IPS DF 6.9 (cell line): ENCODE measurements at regions not wholly inside any gene's neighbourhood (a gene's known extent, or its start where the extent isn't known, plus 50 kb on each side); places are given as distances from the start of the nearest gene placed in this dataset.
"Not testable (repeated sequence)": the region's sequence is repeated elsewhere in the genome, so short reads cannot be mapped to it uniquely, and the experiment has no call there.

Experiments used
- DNase-seq: peaks from one replicate; pipeline ENCODE4 v3.0.0-alpha.2; 2013; ENCODE audit warnings: low read depth, low spot score
- H3K27ac ChIP-seq: one replicate; pipeline ENCODE4 v1.5.1; 2013; ENCODE audit warnings: low read length, control low read depth
- H3K27me3 ChIP-seq: 2 replicates; pipeline ENCODE4 v1.6.1; 2013; ENCODE audit warnings: mild to moderate bottlenecking, low read length; ENCODE audit not compliant: control insufficient read depth, insufficient read depth
- H3K36me3 ChIP-seq: 2 replicates; pipeline ENCODE4 v1.6.1; 2013; ENCODE audit warnings: low read length; ENCODE audit not compliant: control insufficient read depth, insufficient read depth
- H3K4me1 ChIP-seq: 2 replicates; pipeline ENCODE4 v1.6.1; 2013; ENCODE audit warnings: low read length; ENCODE audit not compliant: control insufficient read depth, insufficient read depth
- H3K4me3 ChIP-seq: 2 replicates; pipeline ENCODE4 v1.5.1; 2013; ENCODE audit warnings: mild to moderate bottlenecking, low read length
- H3K9me3 ChIP-seq: 2 replicates; pipeline ENCODE4 v1.6.1; 2013; ENCODE audit warnings: low read length, inconsistent platforms; ENCODE audit not compliant: control insufficient read depth, insufficient read depth
- WGBS: extraction: QIAGEN DNeasy Blood & Tissue Kit; methylation state at CpG from one replicate; pipeline ENCODE4 v1.1.7; 2013; ENCODE audit warnings: mixed read lengths, missing lambda C conversion rate; ENCODE audit not compliant: insufficient read length, insufficient coverage; 5-methylcytosine and 5-hydroxymethylcytosine counted together

- no CpG with 5 or more reads among the region's 7 CpGs for WGBS
- no peak overlapping the region for H3K4me3 ChIP-seq
- no peaks in the 10 kb centered on the region for H3K4me1 ChIP-seq
- no peaks in the 10 kb centered on the region for H3K27me3 ChIP-seq
- no peak for DNase-seq
- peaks cover 26% of the 10 kb centered on the region for H3K9me3 ChIP-seq
- no peak overlapping the region for H3K27ac ChIP-seq
- H3K36me3 ChIP-seq, result no peaks in the 10 kb centered on the region; the same call in 1 of the 2 replicates
Observed at GRCh38 chr22:49454726-49455125, 372.9 kb downstream of the BRD1 start.

- WGBS, result no CpG with 5 or more reads among the region's 15 CpGs
- H3K4me3 ChIP-seq, result no peak overlapping the region
Observed at GRCh38 chr22:49453771-49454170, 373.9 kb downstream of the BRD1 start.

GRCh38 chr22:49453019-49453418 is 374.7 kb downstream of the BRD1 start:
- peaks cover 21% of the 10 kb centered on the region for H3K9me3 ChIP-seq
- not testable (repeated sequence) for H3K27me3 ChIP-seq, H3K4me1 ChIP-seq, H3K4me3 ChIP-seq, DNase-seq, H3K27ac ChIP-seq, H3K36me3 ChIP-seq
- 100% methylated on average over 1 of the region's 1 CpG for WGBS

More at GRCh38 chr22:49453771-49454170, 373.9 kb downstream of the BRD1 start:
- H3K36me3 ChIP-seq, result no peaks in the 10 kb centered on the region; the same call in 1 of the 2 replicates
- DNase-seq, result no peak
- no peak overlapping the region for H3K27ac ChIP-seq
- H3K4me1 ChIP-seq, result no peaks in the 10 kb centered on the region
- peaks cover 22% of the 10 kb centered on the region for H3K9me3 ChIP-seq
- H3K27me3 ChIP-seq, result no peaks in the 10 kb centered on the region

- H3K9me3 ChIP-seq, result peaks cover 24% of the 10 kb centered on the region
- H3K4me1 ChIP-seq, result no peaks in the 10 kb centered on the region
- WGBS, result 100% methylated on average over 1 of the region's 2 CpGs
- no peak overlapping the region for H3K27ac ChIP-seq
- H3K36me3 ChIP-seq, result no peaks in the 10 kb centered on the region; the same call in 1 of the 2 replicates
- no peak for DNase-seq
- no peak overlapping the region for H3K4me3 ChIP-seq
- no peaks in the 10 kb centered on the region for H3K27me3 ChIP-seq
Observed at GRCh38 chr22:49452362-49452946, 375.2 kb downstream of the BRD1 start.

GRCh38 chr22:49451070-49451840 is 376.4 kb downstream of the BRD1 start:
- no peak overlapping the region for H3K4me3 ChIP-seq
- no peak for DNase-seq
- WGBS, result no CpG with 5 or more reads among the region's 17 CpGs
- H3K27ac ChIP-seq, result no peak overlapping the region
- H3K36me3 ChIP-seq, result no peaks in the 10 kb centered on the region; the same call in 1 of the 2 replicates
- H3K4me1 ChIP-seq, result no peaks in the 10 kb centered on the region
- H3K9me3 ChIP-seq, result peaks cover 25% of the 10 kb centered on the region
- H3K27me3 ChIP-seq, result no peaks in the 10 kb centered on the region

- Histone ChIP-seq H3K27ac (no peak overlapping the region), H3K4me1 (no peaks in the 10 kb centered on the region), H3K27me3 (no peaks in the 10 kb centered on the region), H3K9me3 (peaks cover 23% of the 10 kb centered on the region), H3K36me3 (no peaks in the 10 kb centered on the region; the same call in 1 of the 2 replicates), H3K4me3 (no peak overlapping the region)
- WGBS, result no CpG with 5 or more reads among the region's 9 CpGs
- no peak for DNase-seq
Observed at GRCh38 chr22:49450498-49450897, 377.2 kb downstream of the BRD1 start.

- peaks cover 21% of the 10 kb centered on the region for H3K9me3 ChIP-seq
- no peak overlapping the region for H3K27ac ChIP-seq
- no peaks in the 10 kb centered on the region for H3K4me1 ChIP-seq
- H3K4me3 ChIP-seq, result no peak overlapping the region
- no peaks in the 10 kb centered on the region for H3K27me3 ChIP-seq
- no peaks in the 10 kb centered on the region for H3K36me3 ChIP-seq
- no CpG with 5 or more reads among the region's 38 CpGs for WGBS
- DNase-seq, result no peak
Observed at GRCh38 chr22:49449811-49450446, 377.7 kb downstream of the BRD1 start.

GRCh38 chr22:49449377-49449776 is 378.3 kb downstream of the BRD1 start:
- Histone ChIP-seq H3K4me3 (no peak overlapping the region), H3K36me3 (no peaks in the 10 kb centered on the region), H3K9me3 (peaks cover 20% of the 10 kb centered on the region), H3K27me3 (no peaks in the 10 kb centered on the region), H3K27ac (no peak overlapping the region), H3K4me1 (no peaks in the 10 kb centered on the region)
- whole genome bisulfite sequencing, result 100% methylated on average over 1 of the region's 16 CpGs
- DNase-seq, result no peak

GRCh38 chr22:49448526-49448925 is 379.1 kb downstream of the BRD1 start:
- Histone ChIP-seq H3K36me3 (no peaks in the 10 kb centered on the region), H3K27me3 (no peaks in the 10 kb centered on the region), H3K4me3 (no peak overlapping the region), H3K4me1 (no peaks in the 10 kb centered on the region), H3K9me3 (peaks cover 20% of the 10 kb centered on the region), H3K27ac (no peak overlapping the region)
- no CpG with 5 or more reads among the region's 14 CpGs for WGBS
- no peak for DNase-seq

- Histone ChIP-seq H3K36me3 (no peaks in the 10 kb centered on the region), H3K4me3 (no peak overlapping the region), H3K4me1 (no peaks in the 10 kb centered on the region), H3K27me3 (no peaks in the 10 kb centered on the region), H3K27ac (no peak overlapping the region), H3K9me3 (peaks cover 21% of the 10 kb centered on the region)
- DNase-seq, result no peak
- WGBS, result no CpG with 5 or more reads among the region's 13 CpGs
Observed at GRCh38 chr22:49447837-49448236, 379.8 kb downstream of the BRD1 start.
